Loucy (cell line): ENCODE measurements at regions not wholly inside any gene's neighbourhood (a gene's known extent, or its start where the extent isn't known, plus 50 kb on each side); places are given as distances from the start of the nearest gene placed in this dataset.

Source experiments
- CTCF ChIP-seq: fragments of 200-600 bp; sonication (generic); conservative IDR thresholded peaks from 2 replicates; pipeline ENCODE4 v1.5.1; 2014; ENCODE audit warnings: mild to moderate bottlenecking, antibody characterized with exemption, low read length
- EZH2phosphoT487 ChIP-seq: fragments of 200-600 bp; IDR thresholded peaks from 2 replicates; pipeline ENCODE4 v1.6.1; 2018; ENCODE audit warnings: antibody characterized with exemption, mild to moderate bottlenecking, moderate library complexity, borderline replicate concordance

GRCh38 chr3:115415246-115415996, 207.9 kb upstream of the GAP43 start:
- TF ChIP-seq CTCF (no peak), EZH2phosphoT487 (no peak)
